Body of pancreas (tissue), 4 donors: ENCODE measurements at regions not wholly inside any gene's neighbourhood (a gene's known extent, or its start where the extent isn't known, plus 50 kb on each side); places are given as distances from the start of the nearest gene placed in this dataset.

Experiments
- ATAC-seq: fragments of 150-250 bp; one replicate; pipeline ENCODE4 v1.9.1; 2016
- DNase-seq, 4 donors: peaks; one replicate each; pipeline ENCODE4 v3.0.0-alpha.2; 2019
- H3K27ac ChIP-seq, 4 donors: fragments of 200-600 bp; sonication (generic); 1 replicate in 3 of 4; 2 replicates in 1 of 4; pipeline versions ENCODE4 v1.5.1 to v1.6.1; 2016 to 2019; ENCODE audit warnings: mild to moderate bottlenecking in 1 of 4, mixed read lengths in 1 of 4, moderate library complexity in 1 of 4
- H3K27me3 ChIP-seq, 2 donors: fragments of 200-600 bp; sonication (generic); one replicate each; pipeline ENCODE4 v1.6.0; 2016; ENCODE audit warnings: mild to moderate bottlenecking in 1 of 2
- H3K36me3 ChIP-seq, 2 donors: fragments of 200-600 bp; sonication (generic); replicated peaks in 1 of 2; 2 replicates each; pipeline ENCODE4 v1.5.1; 2016; ENCODE audit warnings: low read depth in 2 of 2; ENCODE audit not compliant: insufficient read depth in 1 of 2
- H3K4me1 ChIP-seq: fragments of 200-600 bp; sonication (generic); one replicate; pipeline ENCODE4 v1.6.0; 2016
- H3K4me3 ChIP-seq, 2 donors: fragments of 200-600 bp; sonication (generic); 1 replicate in 1 of 2; 2 replicates in 1 of 2; pipeline ENCODE4 v1.5.1; 2016 to 2019
- H3K9me3 ChIP-seq, 3 donors: fragments of 200-600 bp; sonication (generic); 1 replicate in 2 of 3; 2 replicates in 1 of 3; pipeline ENCODE4 v1.5.1; 2016
- CTCF ChIP-seq, 7 experiments: fragments of 450-650 bp in 4 of 7; fragments of 200-600 bp in 3 of 7; sonication (generic) in 3 of 7; IDR thresholded peaks; one replicate each; pipeline ENCODE4 v1.5.1; 2016 to 2019; ENCODE audit warnings: antibody characterized with exemption in 7 of 7
- POLR2A ChIP-seq, 3 donors: fragments of 450-650 bp; IDR thresholded peaks; one replicate each; pipeline ENCODE4 v1.6.1; 2016; ENCODE audit warnings: antibody characterized with exemption in 3 of 3, mild to moderate bottlenecking in 2 of 3
- WGBS, 2 donors: methylation state at CpG; one replicate each; pipeline ENCODE4 v1.1.5; 2017; 5-methylcytosine and 5-hydroxymethylcytosine counted together
- intact Hi-C: fragments of 100-400 bp; cut with DNase I; formaldehyde crosslinking; loops from one replicate; pipeline ENCODE4 v1.15.1; 2023

GRCh38 chr15:35705884-35706585 lies 160.1 kb upstream of the DPH6 start:
- TF ChIP-seq POLR2A (IDR thresholded peaks at IDR 0.05) (no peak), CTCF (IDR thresholded peaks at IDR 0.05) (no peak)
- intact Hi-C loops, result no loop called here
- 57 to 64% methylated on average over 4 of the region's 4 CpGs for WGBS, 2 donors

GRCh38 chr15:35712956-35713355 lies 167.0 kb upstream of the DPH6 start:
- no peak for ATAC-seq
- Histone ChIP-seq H3K9me3 (no peaks in the 10 kb centered on the region), H3K4me3 (no peak overlapping the region), H3K36me3 (no peaks in the 10 kb centered on the region), H3K27ac (no peak overlapping the region), H3K4me1 (no peaks in the 10 kb centered on the region), H3K27me3 (no peaks in the 10 kb centered on the region)
- 26 to 34% methylated on average over 2 of the region's 2 CpGs for WGBS, 2 donors
- intact Hi-C loops, result no loop called here
- TF ChIP-seq POLR2A (IDR thresholded peaks at IDR 0.05) (no peak), CTCF (IDR thresholded peaks at IDR 0.05) (no peak)
- DNase-seq, result no peak

More at GRCh38 chr15:35705884-35706585, 160.1 kb upstream of the DPH6 start:
- H3K4me3 ChIP-seq, result no peak overlapping the region
- H3K27me3 ChIP-seq, result no peaks in the 10 kb centered on the region
- ATAC-seq (peak; percentile 77), DNase-seq (peak in 3 of 4 donors; percentile 20 to 47 (median 39))
- H3K4me1 ChIP-seq, result peaks cover 21% of the 10 kb centered on the region
- H3K36me3 ChIP-seq, result no peaks in the 10 kb centered on the region
- no peaks in the 10 kb centered on the region for H3K9me3 ChIP-seq
- H3K27ac ChIP-seq, result peak overlapping the region in 2 of 4 donors; percentile 20 to 22

GRCh38 chr15:35713733-35714132 lies 167.8 kb upstream of the DPH6 start:
- 88 to 96% methylated on average over 2 of the region's 2 CpGs for WGBS, 2 donors
- Histone ChIP-seq H3K27me3 (no peaks in the 10 kb centered on the region), H3K9me3 (no peaks in the 10 kb centered on the region), H3K4me3 (no peak overlapping the region), H3K36me3 (no peaks in the 10 kb centered on the region), H3K4me1 (no peaks in the 10 kb centered on the region), H3K27ac (no peak overlapping the region)
- ATAC-seq (no peak), DNase-seq (no peak)
- no peak for TF ChIP-seq CTCF (IDR thresholded peaks at IDR 0.05)
- no peak for TF ChIP-seq POLR2A (IDR thresholded peaks at IDR 0.05)
- intact Hi-C loops, result no loop called here

- intact Hi-C loops, result no loop called here
- no peak for TF ChIP-seq POLR2A (IDR thresholded peaks at IDR 0.05)
- TF ChIP-seq CTCF (IDR thresholded peaks at IDR 0.05), result no peak
- H3K9me3 ChIP-seq, result no peaks in the 10 kb centered on the region
- H3K27ac ChIP-seq, result no peak overlapping the region
- H3K36me3 ChIP-seq, result no peaks in the 10 kb centered on the region
- no peak overlapping the region for H3K4me3 ChIP-seq
- DNase-seq (no peak), ATAC-seq (no peak)
- WGBS, 2 donors, result 88 to 90% methylated on average over 4 of the region's 4 CpGs
- H3K27me3 ChIP-seq, result no peaks in the 10 kb centered on the region
- H3K4me1 ChIP-seq, result no peaks in the 10 kb centered on the region
These were observed 171.8 kb upstream of the DPH6 start for GRCh38 chr15:35717721-35718120.

- no peaks in the 10 kb centered on the region for H3K9me3 ChIP-seq
- H3K27ac ChIP-seq, result no peak overlapping the region
- intact Hi-C loops, result no loop called here
- no peaks in the 10 kb centered on the region for H3K36me3 ChIP-seq
- ATAC-seq, result no peak
- 42 to 53% methylated on average over 2 of the region's 2 CpGs for WGBS, 2 donors
- no peaks in the 10 kb centered on the region for H3K27me3 ChIP-seq
- H3K4me3 ChIP-seq, result no peak overlapping the region
- DNase-seq, result no peak
- TF ChIP-seq CTCF (IDR thresholded peaks at IDR 0.05) (no peak), POLR2A (IDR thresholded peaks at IDR 0.05) (no peak)
- H3K4me1 ChIP-seq, result no peaks in the 10 kb centered on the region
These were observed 174.1 kb upstream of the DPH6 start for GRCh38 chr15:35720019-35720418.
